Neural progenitor cell (in vitro differentiated cells): ENCODE measurements at regions not wholly inside any gene's neighbourhood (a gene's known extent, or its start where the extent isn't known, plus 50 kb on each side); places are given as distances from the start of the nearest gene placed in this dataset.

Experiments
- CTCF ChIP-seq: fragments of 200-600 bp; sonication (generic); IDR thresholded peaks from 2 replicates; pipeline ENCODE4 v1.5.1; 2017; ENCODE audit warnings: antibody characterized with exemption, mild to moderate bottlenecking
- EZH2 ChIP-seq: fragments of 200-600 bp; sonication (generic); IDR thresholded peaks from 2 replicates; pipeline ENCODE4 v1.6.1; 2017; ENCODE audit warnings: antibody characterized with exemption, mild to moderate bottlenecking, moderate library complexity

- TF ChIP-seq CTCF (no peak), EZH2 (no peak)
Observed at GRCh38 chr7:119783799-119784198, 489.2 kb upstream of the KCND2 start.
